HG02981 (cell line): ENCODE measurements at regions not wholly inside any gene's neighbourhood (a gene's known extent, or its start where the extent isn't known, plus 50 kb on each side); places are given as distances from the start of the nearest gene placed in this dataset.

Source experiments
- ATAC-seq: cut with Tn5 transposase; IDR thresholded peaks from one replicate; pipeline ENCODE4 v1.9.1; 2021; ENCODE audit warnings: mild to moderate bottlenecking, moderate library complexity; ENCODE audit not compliant: unreplicated experiment

DNA sequence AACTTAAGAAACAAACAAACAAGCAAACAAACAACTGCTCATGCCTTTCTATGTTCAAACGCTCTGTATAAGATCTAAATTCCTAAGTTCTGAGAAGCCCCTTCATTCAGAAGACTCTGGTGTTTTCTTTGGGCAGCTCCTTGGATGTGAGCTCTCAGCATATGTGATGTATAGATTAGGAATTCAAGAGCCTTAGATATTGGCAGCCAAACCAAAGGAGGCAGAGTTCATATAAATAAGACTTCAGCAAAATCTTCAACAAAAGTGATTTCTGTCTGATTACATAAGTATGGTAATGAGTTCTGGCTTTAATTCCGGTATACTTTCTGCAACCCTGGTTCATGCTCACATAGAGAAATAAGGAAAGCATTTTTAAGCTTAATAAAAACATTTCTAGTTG, 145.6 kb downstream of the DYRK2 start:
- no peak for ATAC-seq

DNA sequence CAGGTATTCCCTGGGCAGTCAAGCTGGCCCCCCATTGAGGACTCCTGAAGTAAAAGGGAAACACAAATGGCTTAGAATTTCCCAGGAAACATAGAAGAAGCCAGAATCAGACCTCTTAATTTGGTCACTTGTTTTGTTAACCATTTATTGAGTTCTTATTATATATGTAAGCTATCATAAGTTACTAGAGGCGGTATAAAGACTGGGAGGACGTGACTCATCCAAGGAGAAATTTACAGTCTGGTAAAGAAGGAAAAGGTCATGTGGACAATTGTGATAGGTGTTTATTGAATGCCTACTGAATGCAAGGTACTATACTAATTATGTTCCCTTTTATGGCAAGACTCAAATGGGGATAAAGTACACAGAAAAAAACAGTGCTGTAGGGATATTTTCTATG, 146.7 kb downstream of the DYRK2 start:
- no peak for ATAC-seq

DNA sequence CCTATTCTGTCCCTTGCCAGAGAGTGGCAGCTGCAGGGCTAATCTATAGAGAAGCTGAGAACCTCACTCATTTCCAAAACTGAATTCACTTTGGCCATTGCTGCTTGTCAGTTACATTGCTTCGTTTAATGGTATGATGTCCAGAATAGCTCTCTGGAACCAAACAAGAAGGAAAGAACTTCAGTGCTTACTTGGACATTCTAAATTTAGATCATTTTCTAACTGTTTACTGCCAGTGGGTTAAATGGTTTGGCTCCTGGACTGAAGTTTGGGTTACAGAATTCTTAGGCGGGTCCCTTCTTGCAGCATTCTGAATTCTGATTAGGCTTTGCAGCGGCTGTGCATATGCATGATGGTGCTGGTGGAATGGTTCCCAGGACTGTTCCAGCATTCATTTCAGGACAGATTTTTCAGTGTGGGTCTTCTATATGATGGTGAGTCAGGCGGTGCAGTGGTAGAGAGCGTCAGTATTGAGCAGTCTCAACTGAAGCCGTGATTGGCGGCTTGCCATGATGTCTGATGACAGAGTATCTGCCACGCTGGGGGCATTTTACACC, 148.7 kb downstream of the DYRK2 start:
- no peak for ATAC-seq

DNA sequence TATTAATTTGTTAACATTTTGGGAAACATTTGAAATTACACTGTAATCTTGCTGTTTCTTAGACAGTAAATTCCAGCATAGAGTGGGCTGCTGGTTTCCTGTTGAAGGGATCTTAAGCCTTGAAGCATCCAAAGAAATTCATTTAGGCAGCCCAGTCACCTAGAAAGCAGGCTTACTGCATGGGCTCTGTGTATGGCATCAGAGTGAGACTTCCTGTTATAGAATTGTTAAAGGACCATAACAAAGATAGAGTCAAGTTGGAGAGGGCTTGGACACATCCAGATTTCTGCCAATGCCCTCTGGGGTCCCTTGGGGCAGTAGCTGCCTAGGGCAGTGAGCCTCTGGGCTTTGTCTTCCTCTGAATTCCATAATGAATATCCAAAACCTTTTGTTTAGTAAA, 149.2 kb downstream of the DYRK2 start:
- no peak for ATAC-seq

DNA sequence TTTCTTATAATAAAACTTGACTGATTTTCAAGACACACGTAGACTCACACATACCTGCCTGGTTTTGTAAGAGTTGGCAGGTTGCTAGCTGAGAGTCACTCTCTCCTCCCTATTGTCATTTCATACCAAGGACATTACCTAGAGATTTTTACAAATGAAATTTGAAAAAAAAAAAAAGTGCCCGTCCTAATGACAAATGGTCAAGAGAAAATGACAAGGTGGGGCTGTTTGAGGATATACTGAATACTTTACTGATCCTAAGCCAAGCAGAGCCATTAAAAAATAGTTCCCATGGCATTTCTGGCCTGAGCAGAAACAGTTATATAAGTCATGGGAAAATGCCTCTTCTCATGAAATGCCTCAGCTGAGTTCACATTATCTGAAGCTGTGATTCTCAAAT, 150.2 kb downstream of the DYRK2 start:
- ATAC-seq = no peak

DNA sequence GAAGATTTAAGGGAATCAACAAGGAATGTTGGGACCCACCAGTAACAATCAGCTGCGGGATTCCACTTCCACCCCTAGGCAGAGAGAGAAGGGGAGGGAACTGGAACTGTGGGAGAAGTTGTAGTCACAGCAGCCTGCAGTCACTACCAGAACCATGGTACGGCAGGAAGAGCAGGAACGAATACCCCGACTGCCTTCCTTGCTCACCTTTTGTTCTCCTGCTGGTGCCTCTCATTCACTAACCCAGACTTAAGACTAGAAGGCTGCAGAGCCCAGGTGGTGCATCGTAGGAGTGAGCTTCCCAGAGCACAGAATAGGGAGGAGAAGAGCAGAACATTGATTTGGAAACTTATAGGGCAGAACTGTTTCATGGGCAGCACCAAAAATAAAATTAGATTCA, 154.2 kb downstream of the DYRK2 start:
- ATAC-seq = no peak

DNA sequence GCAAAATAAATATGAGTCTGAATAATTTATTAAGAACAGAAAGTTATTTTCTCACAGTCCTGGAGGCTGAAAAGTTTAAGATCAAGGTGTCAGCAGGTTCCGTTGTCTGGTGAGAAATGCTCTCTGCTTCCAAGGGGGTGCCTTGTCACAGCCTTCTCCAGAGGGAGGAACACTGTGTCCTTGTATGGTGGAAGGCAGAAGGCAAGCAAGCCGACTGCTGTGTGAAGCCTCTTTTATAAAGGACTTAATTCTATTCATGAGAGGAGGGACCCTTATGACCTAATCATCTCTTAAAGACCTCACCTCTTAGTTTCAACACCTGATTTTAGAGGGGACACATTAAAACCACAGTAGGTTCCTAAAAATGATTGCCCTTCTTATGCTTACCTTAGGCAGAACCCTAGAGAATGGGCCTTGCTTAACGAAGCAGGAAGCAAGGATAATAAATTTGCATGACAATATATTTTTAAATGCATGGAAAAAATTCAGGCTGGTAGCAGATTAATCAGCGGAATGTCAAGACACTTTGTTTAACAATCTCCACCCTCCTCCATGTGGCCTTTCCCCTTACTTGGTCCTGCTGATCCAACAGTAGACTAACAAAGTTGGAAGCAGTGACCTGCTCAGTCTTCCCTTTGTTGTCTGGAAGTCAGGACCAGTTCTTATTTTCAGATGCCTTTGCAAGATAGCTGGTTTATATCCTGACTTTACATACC, 154.9 kb downstream of the DYRK2 start:
- no peak for ATAC-seq

DNA sequence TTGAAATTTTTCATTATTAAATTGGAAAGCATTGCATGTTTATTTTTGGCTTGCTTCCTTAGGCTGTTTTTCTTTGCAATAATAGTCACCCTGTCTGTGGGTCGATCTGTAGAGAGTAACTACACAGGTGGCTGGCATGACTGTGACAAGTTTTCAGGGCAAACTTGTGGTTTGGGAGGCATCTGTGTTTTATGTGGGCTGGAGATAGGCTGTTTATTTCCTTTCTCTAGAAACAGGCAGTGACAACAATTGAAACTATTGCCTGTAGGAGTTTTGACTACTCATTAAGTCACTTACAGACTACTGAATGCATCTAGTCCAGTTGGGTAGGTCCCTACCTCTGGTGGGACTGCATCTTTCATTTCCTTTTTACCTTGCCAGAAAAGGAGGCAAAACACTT, 155.6 kb downstream of the DYRK2 start:
- ATAC-seq = peak; percentile 41

DNA sequence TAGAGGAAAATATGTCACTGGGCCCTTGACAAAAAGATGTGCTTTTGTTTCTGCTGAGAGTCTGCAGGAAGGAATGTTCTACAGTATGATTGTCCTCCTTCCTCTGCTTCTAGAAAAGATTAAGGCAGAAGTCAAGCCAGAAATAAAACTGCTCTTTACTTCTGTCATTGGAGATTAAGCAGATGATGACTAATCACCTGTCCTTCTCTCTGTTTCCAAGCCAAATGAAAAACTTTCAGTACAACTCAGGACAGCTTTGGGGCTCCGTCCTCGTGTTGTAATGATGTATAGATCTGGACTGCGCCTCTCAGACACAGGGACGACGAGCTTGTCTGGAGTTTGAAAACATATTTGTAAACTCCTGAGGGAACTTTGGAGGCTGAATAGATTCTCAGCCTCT, 159.3 kb downstream of the DYRK2 start:
- ATAC-seq = no peak

DNA sequence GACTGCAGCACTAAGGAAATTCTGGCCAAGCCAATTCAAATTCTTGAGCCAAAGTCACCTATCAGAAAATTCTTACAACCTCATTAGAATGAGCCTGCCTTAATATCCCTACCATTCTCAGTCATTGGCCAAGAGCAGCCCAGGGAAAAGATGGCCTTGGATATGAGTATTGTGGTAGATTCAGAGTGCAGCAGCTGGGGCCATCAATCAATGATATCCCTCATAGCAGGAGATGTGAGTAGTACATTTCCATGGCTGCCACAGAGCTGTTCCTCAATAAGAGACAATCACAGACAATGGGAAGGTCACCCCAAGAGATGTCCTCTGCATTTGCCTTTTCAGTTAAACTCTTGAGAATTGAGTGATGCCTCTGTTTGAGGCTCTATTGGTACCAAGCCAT, 161.6 kb downstream of the DYRK2 start:
- ATAC-seq = no peak

DNA sequence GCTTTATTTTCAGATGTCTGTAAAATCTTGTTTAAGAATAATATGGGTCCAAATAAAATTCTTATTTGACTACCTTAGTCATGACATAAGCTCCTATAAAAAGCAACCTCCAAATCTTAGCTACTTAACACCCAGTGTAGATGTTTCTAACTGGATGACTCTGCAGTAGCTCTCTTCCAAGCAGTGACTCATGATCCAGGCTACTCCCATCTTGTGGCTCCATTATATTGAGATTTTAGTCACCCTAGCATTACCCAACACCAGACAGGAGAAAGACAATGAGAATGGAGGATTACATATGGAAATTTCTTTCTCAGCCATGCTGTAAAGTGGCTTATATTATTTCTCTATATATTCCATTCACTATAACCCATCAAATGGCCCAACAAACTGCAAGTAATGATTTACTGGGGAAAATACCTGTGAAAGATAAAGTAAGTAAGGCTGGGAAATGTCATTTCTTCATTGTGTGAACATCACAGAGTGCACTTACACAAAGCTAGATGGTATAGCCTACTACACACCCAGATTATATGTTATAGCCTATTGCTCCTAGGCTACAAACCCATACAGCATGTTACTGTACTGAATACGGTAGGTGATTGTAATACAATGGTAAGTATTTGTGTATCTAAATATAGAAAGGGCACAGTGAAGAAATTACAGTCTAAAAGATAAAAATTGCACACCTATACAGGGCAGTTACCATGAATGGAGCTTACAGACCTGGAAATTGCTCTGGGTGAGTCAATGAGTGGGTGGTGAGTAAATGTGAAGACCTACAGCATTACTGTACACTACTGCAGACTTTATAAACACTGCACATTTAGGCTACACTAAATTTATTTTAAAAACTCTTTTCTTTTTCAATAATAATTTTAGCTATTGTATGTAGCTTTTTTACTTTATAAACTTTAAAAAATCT, 163.2 kb downstream of the DYRK2 start:
- ATAC-seq = no peak

DNA sequence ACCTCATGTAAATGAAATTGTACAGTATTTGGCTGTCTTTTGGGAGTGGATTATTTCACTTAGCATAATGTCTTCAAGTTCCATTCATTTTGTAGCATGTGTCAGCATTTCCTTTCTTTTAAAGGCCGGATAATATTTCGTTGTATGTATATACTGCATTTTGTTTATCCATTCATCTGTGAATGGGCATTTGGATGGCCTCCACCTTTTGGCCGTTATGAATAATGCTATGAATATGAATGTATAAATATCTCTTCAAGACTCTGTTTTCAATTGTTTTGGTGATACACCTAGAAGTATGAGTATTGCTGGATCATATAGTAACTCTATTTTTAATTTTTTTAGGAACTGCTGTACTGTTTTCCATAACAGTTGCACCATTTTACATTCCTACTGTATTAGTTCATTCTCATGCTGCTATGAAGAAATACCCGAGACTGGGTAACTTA, 164.9 kb downstream of the DYRK2 start:
- no peak for ATAC-seq

DNA sequence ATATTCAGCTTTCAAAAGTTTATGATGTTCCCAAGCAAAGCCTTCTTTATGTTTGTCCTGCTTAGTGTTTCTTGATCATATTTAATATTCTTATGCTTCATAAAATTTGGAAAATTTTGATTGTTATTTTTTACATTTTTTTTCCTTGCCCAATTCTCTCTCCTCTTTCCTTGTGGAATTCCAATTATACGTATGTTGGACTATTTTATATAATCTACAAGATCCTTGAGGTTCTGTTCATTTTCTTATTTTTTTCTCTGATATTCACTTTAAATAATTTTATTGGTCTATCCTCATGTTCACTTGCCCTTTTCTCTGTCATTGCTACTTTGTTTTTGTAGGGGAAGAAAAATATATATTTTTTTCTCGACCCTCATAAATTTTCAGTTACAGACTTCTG, 167.7 kb downstream of the DYRK2 start:
- no peak for ATAC-seq

DNA sequence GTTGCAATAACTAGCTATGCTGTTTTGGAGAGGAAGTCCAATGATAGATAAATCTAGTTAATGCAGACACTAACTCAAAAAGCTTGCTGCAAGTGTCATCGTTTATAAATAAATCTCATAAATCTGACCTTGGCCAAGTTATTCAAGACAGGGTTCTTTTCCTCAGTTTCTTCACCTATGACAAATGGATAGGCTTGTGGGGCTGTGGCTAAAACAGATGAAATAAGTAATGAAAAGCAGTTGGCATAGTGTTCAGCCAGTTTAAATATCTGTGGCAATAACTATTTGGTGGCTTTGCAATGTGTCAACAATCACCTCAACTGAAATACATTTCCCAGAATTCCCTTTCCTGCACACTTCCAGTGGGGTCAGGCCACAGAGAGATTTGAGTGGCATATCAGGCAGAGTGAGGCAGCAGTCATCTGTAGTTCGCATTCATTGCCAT, 169.9 kb downstream of the DYRK2 start:
- no peak for ATAC-seq

DNA sequence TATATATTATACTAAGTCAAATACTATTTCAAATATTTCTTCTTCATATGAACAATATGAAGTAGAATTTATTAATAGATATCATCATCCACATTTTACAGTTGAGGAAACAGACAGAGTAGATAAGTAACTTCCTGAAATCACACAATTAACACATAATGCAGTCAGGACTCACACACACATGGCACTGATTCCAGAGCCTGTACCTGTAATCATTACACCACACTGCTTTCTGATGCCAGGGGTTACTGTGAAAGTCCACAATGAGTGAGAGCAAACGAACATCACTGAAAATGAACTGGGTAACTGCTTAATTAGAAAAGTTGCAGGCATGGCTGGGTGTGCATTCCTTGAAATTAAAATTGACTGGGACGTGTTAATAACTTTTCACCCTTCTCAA, 169.3 kb upstream of the IFNG-AS1 start:
- no peak for ATAC-seq

DNA sequence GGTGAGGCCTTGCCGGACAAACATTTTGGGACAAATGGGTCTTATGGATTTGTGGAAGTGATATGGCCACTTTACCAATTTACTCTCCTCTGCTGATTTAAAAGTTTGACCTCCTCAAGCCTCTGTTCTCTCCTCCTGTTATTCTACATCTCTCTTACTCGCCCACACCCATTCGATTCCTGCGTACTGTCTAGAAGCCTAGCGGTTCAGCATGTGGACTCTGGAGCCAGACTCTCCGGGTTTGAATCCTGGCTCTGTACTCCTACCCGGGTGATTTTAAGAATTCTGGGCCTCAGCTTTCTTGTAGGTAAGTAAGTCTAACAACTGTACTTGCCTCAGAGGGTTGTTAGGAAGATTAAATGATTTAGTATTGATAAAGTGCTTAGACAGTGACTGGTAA, 168.6 kb upstream of the IFNG-AS1 start:
- no peak for ATAC-seq

DNA sequence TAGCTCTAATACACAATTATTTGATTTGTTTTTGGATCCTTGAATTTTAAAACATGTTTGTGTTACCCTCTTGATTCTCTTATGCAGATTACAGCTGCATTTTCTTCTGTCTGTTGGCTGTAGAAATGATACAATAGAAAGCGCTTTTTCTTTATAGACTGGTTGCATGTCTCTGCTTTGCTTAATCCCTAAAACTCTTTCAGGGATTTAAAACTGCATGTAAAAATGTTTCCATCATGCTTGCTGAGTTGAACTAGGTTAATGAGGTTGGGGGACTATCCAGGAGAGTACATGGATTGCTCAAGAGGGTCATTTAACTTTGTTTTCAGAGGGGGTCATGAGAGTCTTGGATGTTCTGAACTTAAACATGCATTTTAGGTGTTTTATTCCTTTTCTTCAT, 166.4 kb upstream of the IFNG-AS1 start:
- ATAC-seq = no peak

DNA sequence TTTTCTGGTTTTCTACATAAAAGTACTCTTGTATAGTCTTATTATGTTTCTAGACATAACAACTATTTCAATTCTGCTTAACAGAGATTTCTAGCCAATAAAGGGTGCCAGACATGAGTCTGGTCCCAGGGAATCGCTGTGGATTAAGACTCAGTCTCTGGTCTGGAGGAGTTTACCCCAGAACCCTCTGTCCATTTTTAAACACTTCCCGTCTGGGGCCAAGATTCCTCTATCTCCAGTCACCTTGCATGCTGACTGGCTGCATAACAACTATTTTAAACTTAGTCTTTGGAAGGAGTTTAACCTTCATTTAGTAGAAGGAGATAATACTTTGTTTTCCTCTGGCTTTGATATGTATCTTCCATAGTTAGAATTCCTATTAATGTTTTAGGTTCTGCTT, 163.1 kb upstream of the IFNG-AS1 start:
- ATAC-seq = no peak

DNA sequence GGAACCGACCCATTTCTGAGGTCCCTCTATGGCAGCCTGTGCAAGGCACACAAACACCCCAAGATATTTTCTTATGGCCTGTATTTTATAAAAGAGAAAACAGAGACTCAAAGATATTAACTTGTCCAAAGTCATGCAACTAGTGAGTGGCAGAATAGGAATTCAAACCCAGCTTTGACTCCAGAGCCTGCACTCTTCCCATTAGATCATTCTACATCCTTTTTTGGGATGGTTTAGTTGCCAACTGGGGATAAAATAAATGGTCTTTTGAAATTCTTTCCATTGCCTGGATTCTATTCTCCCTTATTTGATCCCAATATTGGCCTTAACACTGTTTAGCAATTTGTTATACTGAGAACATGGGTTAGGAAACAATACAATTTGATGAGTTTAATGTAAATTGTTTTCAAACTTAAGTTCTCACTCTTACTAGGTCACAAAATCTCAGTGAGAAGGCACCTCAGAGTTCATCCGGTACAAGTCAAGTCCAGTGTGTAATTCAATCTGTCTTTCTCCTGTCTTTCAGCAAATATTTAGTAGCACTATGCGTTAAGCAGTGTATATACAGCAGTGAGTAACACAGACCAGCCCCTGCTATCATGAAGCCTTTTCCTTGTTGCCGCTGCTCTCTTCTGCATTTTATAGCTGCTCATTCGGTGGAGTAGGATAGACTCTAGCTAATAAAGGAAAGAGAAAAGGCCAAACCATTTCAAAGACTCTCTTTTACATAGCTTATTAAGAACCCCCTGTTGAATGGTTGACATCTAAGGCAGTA, 162.1 kb upstream of the IFNG-AS1 start:
- no peak for ATAC-seq

DNA sequence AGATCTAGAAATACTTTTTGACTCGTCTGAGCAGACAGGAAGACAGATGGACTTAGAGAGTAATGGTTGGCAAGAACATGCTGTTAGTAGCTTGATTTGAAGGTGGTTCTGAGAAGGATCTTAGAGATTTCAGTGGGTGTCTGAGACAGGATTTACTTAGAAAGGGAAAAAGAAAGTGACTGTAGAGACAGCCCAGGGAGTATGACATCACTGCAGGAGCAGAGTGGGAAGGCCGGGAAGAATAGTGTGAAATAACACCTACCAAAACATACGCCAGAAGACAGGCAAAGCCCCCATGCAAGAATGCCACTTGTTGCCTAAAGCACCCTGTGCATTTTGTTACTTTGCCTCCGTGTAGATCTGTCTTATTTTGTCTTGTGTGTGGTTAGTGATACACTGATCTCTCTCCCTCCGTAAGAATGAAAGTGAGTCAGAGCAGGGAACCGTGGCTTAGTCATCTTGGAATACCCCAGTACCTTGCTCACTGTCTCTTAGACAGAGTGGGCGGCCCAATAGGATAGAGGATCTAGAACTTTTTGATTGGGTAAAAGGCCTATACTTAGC, 161.3 kb upstream of the IFNG-AS1 start:
- no peak for ATAC-seq

DNA sequence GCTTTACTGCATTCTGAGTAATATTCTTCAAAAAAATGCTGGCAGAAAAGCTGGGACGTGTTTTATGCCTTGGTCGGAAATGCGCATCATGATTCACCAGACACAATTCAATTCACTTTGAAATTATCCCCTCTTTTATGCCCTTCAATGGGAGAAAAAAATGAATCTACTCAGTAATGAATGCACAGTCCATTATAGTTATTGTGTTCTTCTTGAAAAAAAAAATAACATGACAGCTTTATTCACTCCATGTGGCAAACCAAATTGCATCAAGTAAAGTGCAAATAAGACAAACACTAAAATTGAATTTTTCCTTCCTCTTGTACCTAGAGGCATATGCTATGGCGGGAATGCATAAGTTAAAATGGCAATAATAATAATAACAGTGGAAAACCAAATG, 159.4 kb upstream of the IFNG-AS1 start:
- ATAC-seq = no peak
